Pancreas (tissue), 10 donors: ENCODE measurements at regions not wholly inside any gene's neighbourhood (a gene's known extent, or its start where the extent isn't known, plus 50 kb on each side); places are given as distances from the start of the nearest gene placed in this dataset.

ENCODE experiments used
- ATAC-seq, 4 donors: fragments of 200-7000 bp; cut with Tn5 transposase; one replicate each; pipeline versions ENCODE4 v1.8.0 to v1.9.1; 2020; ENCODE audit warnings: mild to moderate bottlenecking in 4 of 4, moderate library complexity in 4 of 4
- DNase-seq, 6 donors: peaks; one replicate each; pipeline ENCODE4 v3.0.0-alpha.2; 2020
- FAIRE-seq: peaks from 2 replicates; lab custom pipeline; 2012; peaks lifted over from hg19 to GRCh38; lab: Jason Lieb, UNC
- H3K27ac ChIP-seq, 4 donors: fragments of 200-600 bp; sonication (generic); 1 replicate in 3 of 4; 2 replicates in 1 of 4; pipeline versions ENCODE4 v1.5.0 to v1.8.0; 2020
- H3K27me3 ChIP-seq, 4 donors: fragments of 200-600 bp; one replicate each; pipeline ENCODE4 v1.8.0; 2021
- H3K36me3 ChIP-seq, 3 donors: fragments of 200-600 bp; sonication (generic) in 1 of 3; one replicate each; pipeline versions ENCODE4 v1.5.0 to v1.8.0; 2020 to 2021
- H3K4me1 ChIP-seq, 3 donors: fragments of 200-600 bp; one replicate each; pipeline ENCODE4 v1.8.0; 2021
- H3K4me3 ChIP-seq, 4 donors: fragments of 200-600 bp; sonication (generic) in 2 of 4; one replicate each; pipeline versions ENCODE4 v1.5.0 to v1.8.0; 2020 to 2021
- H3K9me3 ChIP-seq, 4 donors: fragments of 200-600 bp; one replicate each; pipeline ENCODE4 v1.8.0; 2021
- CTCF ChIP-seq, 4 donors: fragments of 200-600 bp; sonication (generic) in 3 of 4; IDR thresholded peaks; one replicate each; pipeline versions ENCODE4 v1.5.0 to v1.8.0; 2021; ENCODE audit warnings: antibody characterized with exemption in 4 of 4
- WGBS, 2 donors: extraction: QIAGEN DNeasy Blood & Tissue Kit; methylation state at CpG; one replicate each; pipeline ENCODE4 v1.1.7; 2013; 5-methylcytosine and 5-hydroxymethylcytosine counted together
- intact Hi-C, 3 donors: fragments of 100-400 bp; cut with DNase I; formaldehyde crosslinking; loops; one replicate each; pipeline versions ENCODE4 v1.11.1 to v1.14.2; 2022
- donor health status: healthy with polysubstance abuse.
- donor health status: DM: no; HTN: no; CAD: no; lungs with moderate emphysema.
- donor health status: DM: no; HTN: no; CAD: no.
- donor health status: control.
- donor health status: control.
- donor health status: Bipolar disorder and iron deficiency.
- donor health status: DM: yes; HTN: yes; CAD: no.
- donor health status: DM: no; HTN: no; CAD: no.
- donor health status: DM: no; HTN: no; CAD: no.
- donor health status: DM: yes; HTN: yes; CAD: no.

GRCh38 chr2:217399291-217399690, 539.4 kb upstream of the TNP1 start:
- no peak for TF ChIP-seq CTCF (IDR thresholded peaks at IDR 0.05)
- H3K27ac ChIP-seq, result no peak overlapping the region

GRCh38 chr2:217398860-217399259, 539.0 kb upstream of the TNP1 start:
- DNase-seq (peak in 1 of 6 donors; percentile 34), FAIRE-seq (no peak), ATAC-seq (no peak)

More at GRCh38 chr2:217399291-217399690, 539.4 kb upstream of the TNP1 start:
- intact Hi-C loops, result no loop called here
- H3K4me1 ChIP-seq, result no peaks in the 10 kb centered on the region
- 70 to 91% methylated on average over 5 of the region's 5 CpGs for WGBS, 2 donors
- no peak overlapping the region for H3K4me3 ChIP-seq
- DNase-seq, result no peak
- no peaks in the 10 kb centered on the region for H3K36me3 ChIP-seq
- FAIRE-seq, result no peak
- peak in 1 of 4 donors; percentile 55 for ATAC-seq
- no peaks in the 10 kb centered on the region for H3K9me3 ChIP-seq
- no peaks in the 10 kb centered on the region for H3K27me3 ChIP-seq

GRCh38 chr2:217398101-217398500, 538.2 kb upstream of the TNP1 start:
- no peak for TF ChIP-seq CTCF (IDR thresholded peaks at IDR 0.05)
- ATAC-seq, result no peak
- DNase-seq, result no peak
- Histone ChIP-seq H3K27ac (no peak overlapping the region), H3K9me3 (no peaks in the 10 kb centered on the region), H3K4me3 (no peak overlapping the region), H3K4me1 (no peaks in the 10 kb centered on the region), H3K36me3 (no peaks in the 10 kb centered on the region), H3K27me3 (no peaks in the 10 kb centered on the region)
- 83 to 90% methylated on average over 7 of the region's 7 CpGs for WGBS, 2 donors
- intact Hi-C loops, result no loop called here
- FAIRE-seq, result no peak

More at GRCh38 chr2:217398860-217399259, 539.0 kb upstream of the TNP1 start:
- WGBS, 2 donors, result 79 to 85% methylated on average over 9 of the region's 9 CpGs
- intact Hi-C loops, result no loop called here
- H3K4me1 ChIP-seq, result no peaks in the 10 kb centered on the region
- no peaks in the 10 kb centered on the region for H3K27me3 ChIP-seq
- TF ChIP-seq CTCF (IDR thresholded peaks at IDR 0.05), result no peak
- H3K36me3 ChIP-seq, result no peaks in the 10 kb centered on the region
- no peaks in the 10 kb centered on the region for H3K9me3 ChIP-seq
- no peak overlapping the region for H3K4me3 ChIP-seq
- no peak overlapping the region for H3K27ac ChIP-seq

- WGBS, 2 donors, result 55 to 69% methylated on average over 2 of the region's 2 CpGs
- FAIRE-seq (no peak), ATAC-seq (no peak), DNase-seq (no peak)
- H3K36me3 ChIP-seq, result no peaks in the 10 kb centered on the region
- no peak for TF ChIP-seq CTCF (IDR thresholded peaks at IDR 0.05)
- H3K9me3 ChIP-seq, result no peaks in the 10 kb centered on the region
- no peak overlapping the region for H3K4me3 ChIP-seq
- H3K27ac ChIP-seq, result no peak overlapping the region
- intact Hi-C loops, result no loop called here
- no peaks in the 10 kb centered on the region for H3K4me1 ChIP-seq
- no peaks in the 10 kb centered on the region for H3K27me3 ChIP-seq
Measured at GRCh38 chr2:217396586-217396985, 536.7 kb upstream of the TNP1 start.

- H3K36me3 ChIP-seq, result no peaks in the 10 kb centered on the region
- DNase-seq (no peak), FAIRE-seq (no peak), ATAC-seq (no peak)
- H3K9me3 ChIP-seq, result no peaks in the 10 kb centered on the region
- no peak for TF ChIP-seq CTCF (IDR thresholded peaks at IDR 0.05)
- H3K27me3 ChIP-seq, result no peaks in the 10 kb centered on the region
- intact Hi-C loops, result no loop called here
- WGBS, 2 donors, result 52 to 55% methylated on average over 2 of the region's 2 CpGs
- no peaks in the 10 kb centered on the region for H3K4me1 ChIP-seq
- H3K27ac ChIP-seq, result no peak overlapping the region
- no peak overlapping the region for H3K4me3 ChIP-seq
Measured at GRCh38 chr2:217396165-217396564, 536.3 kb upstream of the TNP1 start.
